Calu3 (cell line): ENCODE measurements at regions not wholly inside any gene's neighbourhood (a gene's known extent, or its start where the extent isn't known, plus 50 kb on each side); places are given as distances from the start of the nearest gene placed in this dataset.
"Not testable (repeated sequence)": the region's sequence is repeated elsewhere in the genome, so short reads cannot be mapped to it uniquely, and the experiment has no call there.

ENCODE experiments used
- BruUV-seq: library from RNA; stranded (reverse); fragments of 400-500 nt; replicated peaks from 2 replicates; lab custom pipeline; 2021; lab: Mats Ljungman, UMichigan
- CTCF ChIA-PET: fragments of 300-600 bp; sonication (Branson Sonifier 250); formaldehyde crosslinking; loops from one replicate; lab custom pipeline; 2022; ENCODE audit warnings: antibody characterized with exemption; lab: Charles Lee
- DNase-seq: peaks from one replicate; pipeline ENCODE4 v3.0.0; 2022
- H3K27ac Mint-ChIP-seq: one replicate; pipeline ENCODE4 v1.8.0; 2022; ENCODE audit warnings: mixed read lengths; ENCODE audit not compliant: unreplicated experiment
- H3K27me3 Mint-ChIP-seq: one replicate; pipeline ENCODE4 v1.8.0; 2022; ENCODE audit warnings: mixed read lengths; ENCODE audit not compliant: unreplicated experiment
- H3K36me3 Mint-ChIP-seq: one replicate; pipeline ENCODE4 v1.8.0; 2022; ENCODE audit warnings: mild to moderate bottlenecking, moderate library complexity, mixed read lengths; ENCODE audit not compliant: insufficient read depth, unreplicated experiment
- H3K4me1 Mint-ChIP-seq: one replicate; pipeline ENCODE4 v1.8.0; 2022; ENCODE audit warnings: mild to moderate bottlenecking, low read depth, mixed read lengths; ENCODE audit not compliant: unreplicated experiment
- H3K4me3 Mint-ChIP-seq: one replicate; pipeline ENCODE4 v1.8.0; 2022; ENCODE audit warnings: mild to moderate bottlenecking, low read depth, moderate library complexity, mixed read lengths; ENCODE audit not compliant: unreplicated experiment
- H3K9me3 Mint-ChIP-seq: one replicate; pipeline ENCODE4 v1.8.0; 2022; ENCODE audit warnings: low read depth, mixed read lengths; ENCODE audit not compliant: unreplicated experiment
- intact Hi-C: fragments of 100-400 bp; cut with micrococcal nuclease; formaldehyde crosslinking; loops from one replicate; pipeline ENCODE4 v1.10.0; 2022; ENCODE audit not compliant: unreplicated experiment
- TF ChIP-seq, protein P1 (sequence below): fragments of 200-600 bp; IDR thresholded peaks from one replicate; pipeline ENCODE4 v1.8.0; 2022; ENCODE audit warnings: antibody characterized with exemption; ENCODE audit not compliant: unreplicated experiment

DNA sequence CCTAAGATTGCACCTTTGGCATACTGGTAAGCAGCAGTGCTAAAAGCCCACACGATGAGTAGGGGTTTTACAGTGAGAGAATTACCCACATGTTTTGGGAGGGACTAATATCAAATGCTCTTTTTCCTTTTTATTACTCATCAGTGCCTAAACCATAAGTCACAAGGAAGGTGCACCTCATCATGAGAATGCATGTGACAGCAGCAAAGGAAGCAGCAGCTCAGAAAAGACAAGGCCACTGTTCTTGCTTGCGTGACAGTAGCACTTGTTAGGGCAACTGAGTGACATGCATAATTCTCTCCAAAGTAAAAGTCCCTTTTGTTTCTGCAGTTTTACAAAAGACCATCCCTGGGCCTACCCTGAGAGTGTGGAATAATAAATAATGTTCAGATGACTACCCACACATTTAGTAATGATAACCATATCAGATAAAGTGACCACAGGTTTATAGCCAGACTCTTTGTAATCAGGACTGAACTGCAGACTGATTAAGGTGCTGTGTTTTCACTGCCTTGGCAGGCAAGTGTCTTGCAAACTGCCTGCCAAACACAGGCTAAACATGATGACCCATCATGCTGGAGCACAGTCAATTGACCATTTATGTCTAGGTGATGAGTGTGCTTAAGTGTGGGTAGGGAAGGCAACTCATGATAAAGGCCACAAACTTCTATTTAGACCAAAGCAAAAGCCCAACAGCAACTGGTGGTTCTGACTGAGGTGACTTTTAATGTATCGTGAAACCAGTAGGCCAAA lies 1751.4 kb downstream of the TP53TG3F start:
- TF ChIP-seq, protein P1, sequence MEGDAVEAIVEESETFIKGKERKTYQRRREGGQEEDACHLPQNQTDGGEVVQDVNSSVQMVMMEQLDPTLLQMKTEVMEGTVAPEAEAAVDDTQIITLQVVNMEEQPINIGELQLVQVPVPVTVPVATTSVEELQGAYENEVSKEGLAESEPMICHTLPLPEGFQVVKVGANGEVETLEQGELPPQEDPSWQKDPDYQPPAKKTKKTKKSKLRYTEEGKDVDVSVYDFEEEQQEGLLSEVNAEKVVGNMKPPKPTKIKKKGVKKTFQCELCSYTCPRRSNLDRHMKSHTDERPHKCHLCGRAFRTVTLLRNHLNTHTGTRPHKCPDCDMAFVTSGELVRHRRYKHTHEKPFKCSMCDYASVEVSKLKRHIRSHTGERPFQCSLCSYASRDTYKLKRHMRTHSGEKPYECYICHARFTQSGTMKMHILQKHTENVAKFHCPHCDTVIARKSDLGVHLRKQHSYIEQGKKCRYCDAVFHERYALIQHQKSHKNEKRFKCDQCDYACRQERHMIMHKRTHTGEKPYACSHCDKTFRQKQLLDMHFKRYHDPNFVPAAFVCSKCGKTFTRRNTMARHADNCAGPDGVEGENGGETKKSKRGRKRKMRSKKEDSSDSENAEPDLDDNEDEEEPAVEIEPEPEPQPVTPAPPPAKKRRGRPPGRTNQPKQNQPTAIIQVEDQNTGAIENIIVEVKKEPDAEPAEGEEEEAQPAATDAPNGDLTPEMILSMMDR: no peak
- peaks cover 4% of the 10 kb centered on the region for H3K36me3 Mint-ChIP-seq
- intact Hi-C loops: no loop called here
- no peak overlapping the region for H3K27ac Mint-ChIP-seq
- no peak overlapping the region for H3K4me3 Mint-ChIP-seq
- CTCF ChIA-PET: no interaction called here
- H3K27me3 Mint-ChIP-seq: no peaks in the 10 kb centered on the region
- BruUV-seq: no TSS peak
- H3K4me1 Mint-ChIP-seq: no peaks in the 10 kb centered on the region
- peaks cover 17% of the 10 kb centered on the region for H3K9me3 Mint-ChIP-seq
- DNase-seq: no peak

DNA sequence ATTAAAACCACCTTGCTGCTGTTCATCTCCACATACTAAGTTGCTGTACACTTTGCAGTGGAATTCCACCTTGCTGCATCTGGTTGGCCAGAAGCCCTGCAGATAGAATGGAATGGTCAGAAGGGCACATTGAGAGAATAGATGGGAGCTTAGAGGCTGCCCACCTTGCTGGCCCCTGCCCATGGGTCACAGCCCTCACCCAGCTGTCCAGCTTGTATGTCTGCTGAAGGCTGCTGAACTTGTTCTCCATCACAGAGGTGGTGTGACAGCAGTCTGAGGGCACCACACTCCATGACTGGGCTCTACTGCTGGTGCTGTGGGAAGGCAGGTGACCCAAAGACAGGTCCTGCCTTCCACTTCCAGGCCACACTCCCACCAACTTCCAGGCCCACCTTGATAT lies 1755.4 kb downstream of the TP53TG3F start:
- Mint-ChIP-seq H3K36me3 (no peaks in the 10 kb centered on the region), H3K9me3 (peaks cover 18% of the 10 kb centered on the region), H3K4me3 (no peak overlapping the region), H3K27ac (no peak overlapping the region), H3K4me1 (no peaks in the 10 kb centered on the region), H3K27me3 (no peaks in the 10 kb centered on the region)
- TF ChIP-seq, protein P1: no peak
- no peak for DNase-seq
- CTCF ChIA-PET: no interaction called here
- intact Hi-C loops: no loop called here
- no TSS peak for BruUV-seq

GRCh38 chr16:35215287-35215686 lies 1755.9 kb downstream of the TP53TG3F start:
- DNase-seq: no peak
- intact Hi-C loops: no loop called here
- Mint-ChIP-seq H3K27ac (no peak overlapping the region), H3K36me3 (no peaks in the 10 kb centered on the region), H3K4me1 (no peaks in the 10 kb centered on the region), H3K9me3 (peaks cover 14% of the 10 kb centered on the region), H3K27me3 (no peaks in the 10 kb centered on the region), H3K4me3 (no peak overlapping the region)
- no TSS peak for BruUV-seq
- TF ChIP-seq, protein P1: no peak
- CTCF ChIA-PET: no interaction called here

- H3K36me3 Mint-ChIP-seq, H3K27ac Mint-ChIP-seq, DNase-seq, CTCF ChIA-PET, H3K27me3 Mint-ChIP-seq, H3K4me3 Mint-ChIP-seq, BruUV-seq, H3K4me1 Mint-ChIP-seq, intact Hi-C loops, H3K9me3 Mint-ChIP-seq: not testable (repeated sequence)
Measured at GRCh38 chr16:35216261-35216660, 1756.8 kb downstream of the TP53TG3F start.

- Mint-ChIP-seq H3K4me1 (no peaks in the 10 kb centered on the region), H3K4me3 (no peak overlapping the region), H3K27ac (no peak overlapping the region), H3K36me3 (no peaks in the 10 kb centered on the region), H3K9me3 (peaks cover 9% of the 10 kb centered on the region), H3K27me3 (no peaks in the 10 kb centered on the region)
- BruUV-seq: no TSS peak
- TF ChIP-seq, protein P1: no peak
- DNase-seq: no peak
- CTCF ChIA-PET: no interaction called here
- intact Hi-C loops: no loop called here
Measured at GRCh38 chr16:35221482-35222185, 1762.2 kb downstream of the TP53TG3F start.
